A549 (cell line): ENCODE measurements at regions not wholly inside any gene's neighbourhood (a gene's known extent, or its start where the extent isn't known, plus 50 kb on each side); places are given as distances from the start of the nearest gene placed in this dataset.
"Not testable (repeated sequence)": the region's sequence is repeated elsewhere in the genome, so short reads cannot be mapped to it uniquely, and the experiment has no call there.

Experiments used
- ATAC-seq, 2 experiments: fragments of 200-7000 bp in 1 of 2; fragments of >200 bp in 1 of 2; cut with Nextera tagmentation in 1 of 2; cut with Tn5 transposase in 1 of 2; 3 replicates each; pipeline versions ENCODE4 v1.8.0 to v1.9.1; 2018 to 2020; ENCODE audit warnings: mild to moderate bottlenecking in 1 of 2, moderate library complexity in 1 of 2
- CTCF ChIA-PET: fragments of 300-600 bp; sonication (Branson Sonifier 250); formaldehyde crosslinking; extraction: SDS; loops from one replicate; lab custom pipeline; 2021; ENCODE audit warnings: antibody characterized with exemption, inconsistent platforms; lab: Yijun Ruan, JAX
- POLR2A ChIA-PET: fragments of 350-600 bp; formaldehyde crosslinking; extraction: SDS; loops from one replicate; lab custom pipeline; 2021; ENCODE audit warnings: antibody characterized with exemption, inconsistent platforms; lab: Yijun Ruan, JAX
- DNase-seq, 2 experiments: peaks; one replicate each; pipeline versions ENCODE4 v3.0.0 to v3.0.0-alpha.2; 2011 to 2016; ENCODE audit warnings: low read depth in 1 of 2, low spot score in 1 of 2
- FAIRE-seq: peaks from 2 replicates; lab custom pipeline; 2011; peaks lifted over from hg19 to GRCh38; lab: Jason Lieb, UNC
- H3K27ac ChIP-seq, 2 experiments: fragments of >200 bp; sonication (Bioruptor Twin); formaldehyde crosslinking; 3 replicates each; pipeline ENCODE4 v1.5.1; 2016 to 2017
- H3K4me1 ChIP-seq: fragments of >200 bp; sonication (Bioruptor Twin); formaldehyde crosslinking; 3 replicates; pipeline ENCODE4 v1.6.1; 2016
- H3K4me2 ChIP-seq: fragments of >200 bp; sonication (Bioruptor Twin); formaldehyde crosslinking; 3 replicates; pipeline ENCODE4 v1.6.1; 2016
- H3K4me3 ChIP-seq: fragments of >200 bp; sonication (Bioruptor Twin); formaldehyde crosslinking; 3 replicates; pipeline ENCODE4 v1.5.1; 2016
- H3K9me3 ChIP-seq: fragments of >200 bp; sonication (Bioruptor Twin); formaldehyde crosslinking; 3 replicates; pipeline ENCODE4 v1.6.1; 2016
- BHLHE40 ChIP-seq: IDR thresholded peaks from 2 replicates; pipeline ENCODE4 v1.6.1; 2012; ENCODE audit warnings: low read depth, low read length, inconsistent platforms
- CEBPB ChIP-seq, 2 experiments: fragments of >200 bp in 1 of 2; sonication (Bioruptor Twin) in 1 of 2; formaldehyde crosslinking in 1 of 2; IDR thresholded peaks; 2 replicates each; pipeline ENCODE4 v1.6.1; 2012 to 2016
- CHD2 ChIP-seq: fragments of 150-350 bp; IDR thresholded peaks from 2 replicates; pipeline ENCODE4 v1.6.1; 2014; ENCODE audit warnings: low read length; ENCODE audit not compliant: partially characterized antibody
- ESRRA ChIP-seq: fragments of 150-350 bp; IDR thresholded peaks from 2 replicates; pipeline ENCODE4 v1.6.1; 2014; ENCODE audit warnings: mild to moderate bottlenecking, low read length, borderline replicate concordance
- FOSB ChIP-seq: fragments of 250-450 bp; sonication (Bioruptor Pico); IDR thresholded peaks from 2 replicates; pipeline ENCODE4 v1.5.0; 2020; ENCODE audit warnings: mild to moderate bottlenecking, moderate library complexity
- FOSL2 ChIP-seq, 2 experiments: fragments of 450-650 bp in 1 of 2; fragments of >200 bp in 1 of 2; sonication (Bioruptor Twin) in 1 of 2; formaldehyde crosslinking; IDR thresholded peaks; 2 replicates each; pipeline versions ENCODE4 v1.5.0 to v1.6.1; 2016 to 2020; ENCODE audit warnings: mild to moderate bottlenecking in 1 of 2, moderate library complexity in 1 of 2
- FOXS1 ChIP-seq: fragments of 250-450 bp; sonication (Bioruptor Pico); IDR thresholded peaks from 2 replicates; pipeline ENCODE4 v1.5.0; 2020; ENCODE audit warnings: mild to moderate bottlenecking, moderate library complexity
- HDAC2 ChIP-seq: fragments of 200-600 bp; sonication (generic); IDR thresholded peaks from 2 replicates; pipeline ENCODE4 v1.6.1; 2016
- HMGXB4 ChIP-seq: fragments of 250-450 bp; sonication (Bioruptor Pico); IDR thresholded peaks from 2 replicates; pipeline ENCODE4 v1.5.0; 2021; ENCODE audit warnings: mild to moderate bottlenecking, moderate library complexity, borderline replicate concordance
- HOXA7 ChIP-seq: fragments of 250-450 bp; sonication (Bioruptor Pico); IDR thresholded peaks from 2 replicates; pipeline ENCODE4 v1.5.0; 2020; ENCODE audit warnings: mild to moderate bottlenecking, moderate library complexity
- HOXB13 ChIP-seq: fragments of 250-450 bp; sonication (Bioruptor Pico); IDR thresholded peaks from 2 replicates; pipeline ENCODE4 v1.5.0; 2020; ENCODE audit warnings: low read depth, mild to moderate bottlenecking, moderate library complexity
- HOXB5 ChIP-seq: fragments of 250-450 bp; sonication (Bioruptor Pico); IDR thresholded peaks from 2 replicates; pipeline ENCODE4 v1.5.0; 2020; ENCODE audit warnings: mild to moderate bottlenecking, moderate library complexity
- JUN ChIP-seq, 2 experiments: fragments of >200 bp; sonication (Bioruptor Twin); formaldehyde crosslinking; IDR thresholded peaks; 2 replicates in 1 of 2; 3 replicates in 1 of 2; pipeline ENCODE4 v1.6.1; 2016 to 2017
- KDM5A ChIP-seq: fragments of 200-600 bp; sonication (generic); IDR thresholded peaks from 2 replicates; pipeline ENCODE4 v1.6.1; 2016; ENCODE audit warnings: antibody characterized with exemption, mild to moderate bottlenecking
- MAFK ChIP-seq: fragments of 450-650 bp; IDR thresholded peaks from 2 replicates; pipeline ENCODE4 v1.6.1; 2014; ENCODE audit not compliant: partially characterized antibody
- MAZ ChIP-seq: fragments of 150-350 bp; IDR thresholded peaks from 2 replicates; pipeline ENCODE4 v1.6.1; 2014; ENCODE audit warnings: antibody characterized with exemption, low read depth, low read length, borderline replicate concordance
- NFE2L2 ChIP-seq: fragments of 150-350 bp; conservative IDR thresholded peaks from 2 replicates; pipeline ENCODE4 v1.6.1; 2014; ENCODE audit warnings: low read length
- PBX3 ChIP-seq: IDR thresholded peaks from 2 replicates; pipeline ENCODE4 v1.6.1; 2012
- POLR2A ChIP-seq: IDR thresholded peaks from 2 replicates; pipeline ENCODE4 v1.6.1; 2012; ENCODE audit warnings: mild to moderate bottlenecking, low read length
- RCOR1 ChIP-seq: fragments of 150-350 bp; IDR thresholded peaks from 2 replicates; pipeline ENCODE4 v1.6.1; 2014; ENCODE audit warnings: antibody characterized with exemption, low read length, low read depth
- RNF2 ChIP-seq: fragments of 200-600 bp; sonication (generic); IDR thresholded peaks from 2 replicates; pipeline ENCODE4 v1.6.1; 2016; ENCODE audit warnings: low read depth, mild to moderate bottlenecking, antibody characterized with exemption, moderate library complexity, borderline replicate concordance
- TFCP2L1 ChIP-seq: fragments of 250-450 bp; sonication (Bioruptor Pico); IDR thresholded peaks from 2 replicates; pipeline ENCODE4 v1.5.0; 2021; ENCODE audit warnings: mild to moderate bottlenecking
- WGBS: methylation state at CpG from one replicate; pipeline ENCODE4 v1.1.6; 2017; ENCODE audit errors: missing lambda C conversion rate; 5-methylcytosine and 5-hydroxymethylcytosine counted together
- TF ChIP-seq, protein P1 (sequence below): IDR thresholded peaks from 2 replicates; pipeline ENCODE4 v1.6.1; 2012
- TF ChIP-seq, protein P2 (sequence below): fragments of 200-600 bp; sonication (generic); IDR thresholded peaks from 2 replicates; pipeline ENCODE4 v1.6.1; 2016; ENCODE audit warnings: antibody characterized with exemption, mild to moderate bottlenecking, moderate library complexity

DNA sequence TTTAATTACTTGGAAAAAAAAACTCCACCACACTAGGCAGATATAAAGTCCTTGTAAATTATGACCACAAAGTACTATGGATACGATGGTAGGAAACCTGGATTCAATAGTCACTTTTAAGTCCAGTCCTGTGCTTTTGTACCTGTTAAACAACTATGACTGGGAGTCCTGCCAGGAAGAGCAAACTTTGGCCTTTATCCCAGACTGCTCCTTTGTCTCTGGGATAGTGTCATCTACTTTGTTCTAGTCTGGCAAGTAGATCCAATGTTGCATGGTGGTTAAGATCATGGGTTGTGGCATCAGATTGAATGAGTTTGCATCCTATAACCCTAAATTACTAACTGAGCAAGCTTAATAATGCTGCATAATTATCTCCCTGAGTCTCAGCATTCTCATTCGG lies 175.3 kb upstream of the FGF13 start:
- no peak for FAIRE-seq
- H3K4me2 ChIP-seq = no peak overlapping the region
- no peak overlapping the region for H3K27ac ChIP-seq

GRCh38 chrX:138885886-138886285 lies 174.4 kb upstream of the FGF13 start:
- Histone ChIP-seq H3K4me1 (no peaks in the 10 kb centered on the region), H3K9me3 (no peaks in the 10 kb centered on the region), H3K27ac (no peak overlapping the region), H3K4me2 (no peak overlapping the region), H3K4me3 (no peak overlapping the region)
- 0% methylated on average over 6 of the region's 6 CpGs for WGBS
- ATAC-seq (no peak), FAIRE-seq (no peak), DNase-seq (no peak)
- ChIA-PET POLR2A (no interaction called here), CTCF (no interaction called here)
- TF ChIP-seq NFE2L2 = no peak
- no peak for TF ChIP-seq ESRRA
- TF ChIP-seq MAZ = no peak
- TF ChIP-seq FOSB (CRISPR knock-in tag) = no peak
- no peak for TF ChIP-seq FOSL2 (IDR thresholded peaks at IDR 0.05)
- no peak for TF ChIP-seq FOSL2 (CRISPR knock-in tag; IDR thresholded peaks at IDR 0.05)
- TF ChIP-seq, protein P1, sequence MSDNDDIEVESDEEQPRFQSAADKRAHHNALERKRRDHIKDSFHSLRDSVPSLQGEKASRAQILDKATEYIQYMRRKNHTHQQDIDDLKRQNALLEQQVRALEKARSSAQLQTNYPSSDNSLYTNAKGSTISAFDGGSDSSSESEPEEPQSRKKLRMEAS = no peak
- TF ChIP-seq, protein P2, sequence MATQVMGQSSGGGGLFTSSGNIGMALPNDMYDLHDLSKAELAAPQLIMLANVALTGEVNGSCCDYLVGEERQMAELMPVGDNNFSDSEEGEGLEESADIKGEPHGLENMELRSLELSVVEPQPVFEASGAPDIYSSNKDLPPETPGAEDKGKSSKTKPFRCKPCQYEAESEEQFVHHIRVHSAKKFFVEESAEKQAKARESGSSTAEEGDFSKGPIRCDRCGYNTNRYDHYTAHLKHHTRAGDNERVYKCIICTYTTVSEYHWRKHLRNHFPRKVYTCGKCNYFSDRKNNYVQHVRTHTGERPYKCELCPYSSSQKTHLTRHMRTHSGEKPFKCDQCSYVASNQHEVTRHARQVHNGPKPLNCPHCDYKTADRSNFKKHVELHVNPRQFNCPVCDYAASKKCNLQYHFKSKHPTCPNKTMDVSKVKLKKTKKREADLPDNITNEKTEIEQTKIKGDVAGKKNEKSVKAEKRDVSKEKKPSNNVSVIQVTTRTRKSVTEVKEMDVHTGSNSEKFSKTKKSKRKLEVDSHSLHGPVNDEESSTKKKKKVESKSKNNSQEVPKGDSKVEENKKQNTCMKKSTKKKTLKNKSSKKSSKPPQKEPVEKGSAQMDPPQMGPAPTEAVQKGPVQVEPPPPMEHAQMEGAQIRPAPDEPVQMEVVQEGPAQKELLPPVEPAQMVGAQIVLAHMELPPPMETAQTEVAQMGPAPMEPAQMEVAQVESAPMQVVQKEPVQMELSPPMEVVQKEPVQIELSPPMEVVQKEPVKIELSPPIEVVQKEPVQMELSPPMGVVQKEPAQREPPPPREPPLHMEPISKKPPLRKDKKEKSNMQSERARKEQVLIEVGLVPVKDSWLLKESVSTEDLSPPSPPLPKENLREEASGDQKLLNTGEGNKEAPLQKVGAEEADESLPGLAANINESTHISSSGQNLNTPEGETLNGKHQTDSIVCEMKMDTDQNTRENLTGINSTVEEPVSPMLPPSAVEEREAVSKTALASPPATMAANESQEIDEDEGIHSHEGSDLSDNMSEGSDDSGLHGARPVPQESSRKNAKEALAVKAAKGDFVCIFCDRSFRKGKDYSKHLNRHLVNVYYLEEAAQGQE = no peak
- TF ChIP-seq JUN (IDR thresholded peaks at IDR 0.05) = no peak
- TF ChIP-seq RNF2 = no peak
- TF ChIP-seq HOXA7 = no peak
- no peak for TF ChIP-seq POLR2A
- TF ChIP-seq MAFK = no peak
- no peak for TF ChIP-seq HMGXB4 (CRISPR knock-in tag)
- no peak for TF ChIP-seq PBX3
- no peak for TF ChIP-seq FOXS1 (CRISPR knock-in tag)
- TF ChIP-seq, all 56 proteins: peak for 0

More for the DNA sequence above, 175.3 kb upstream of the FGF13 start:
- no peak for DNase-seq
- WGBS = 17% methylated on average over 2 of the region's 2 CpGs
- no peak for ATAC-seq
- no peak overlapping the region for H3K4me3 ChIP-seq
- H3K9me3 ChIP-seq = no peaks in the 10 kb centered on the region
- ChIA-PET POLR2A (no interaction called here), CTCF (interaction anchor here (1.1 kb wide), 1 partner anchor 23 kb away, joined by 3 read pairs; no protein-coding TSS in a partner anchor)
- TF ChIP-seq HDAC2 (no peak), CHD2 (no peak), NFE2L2 (no peak), BHLHE40 (no peak), RCOR1 (no peak), CEBPB (IDR thresholded peaks at IDR 0.05) (no peak), TFCP2L1 (CRISPR knock-in tag) (no peak), HOXB5 (CRISPR knock-in tag) (no peak), HOXB13 (CRISPR knock-in tag) (no peak), KDM5A (no peak), MAZ (no peak)
- TF ChIP-seq, all 56 proteins: peak for 0
- no peaks in the 10 kb centered on the region for H3K4me1 ChIP-seq

GRCh38 chrX:138880293-138880692 lies 168.8 kb upstream of the FGF13 start:
- 22% methylated on average over 4 of the region's 4 CpGs for WGBS
- FAIRE-seq, ATAC-seq, H3K9me3 ChIP-seq, H3K4me2 ChIP-seq, CTCF ChIA-PET, H3K27ac ChIP-seq, DNase-seq, POLR2A ChIA-PET, H3K4me3 ChIP-seq, H3K4me1 ChIP-seq: not testable (repeated sequence)
